Adrenal gland (tissue), 9 donors: ENCODE measurements at regions not wholly inside any gene's neighbourhood (a gene's known extent, or its start where the extent isn't known, plus 50 kb on each side); places are given as distances from the start of the nearest gene placed in this dataset.

ENCODE experiments used
- DNase-seq, 7 donors: peaks; one replicate each; pipeline ENCODE4 v3.0.0-alpha.2; 2019 to 2020
- H3K27ac ChIP-seq, 5 donors: fragments of 200-600 bp; sonication (generic) in 4 of 5; 1 replicate in 3 of 5; 2 replicates in 2 of 5; pipeline versions ENCODE4 v1.5.1 to v1.8.0; 2016 to 2020; ENCODE audit warnings: mild to moderate bottlenecking in 1 of 5
- H3K27me3 ChIP-seq: fragments of 200-600 bp; 2 replicates; pipeline ENCODE4 v1.8.0; 2021
- H3K36me3 ChIP-seq, 2 donors: fragments of 200-600 bp; replicated peaks in 1 of 2; 1 replicate in 1 of 2; 2 replicates in 1 of 2; pipeline versions ENCODE4 v1.5.1 to v1.8.0; 2018 to 2022
- H3K4me1 ChIP-seq, 2 donors: fragments of 200-600 bp; replicated peaks in 1 of 2; 1 replicate in 1 of 2; 2 replicates in 1 of 2; pipeline versions ENCODE4 v1.5.1 to v1.8.0; 2018 to 2021
- H3K4me3 ChIP-seq, 4 donors: fragments of 200-600 bp; sonication (generic) in 3 of 4; one replicate each; pipeline ENCODE4 v1.5.1; 2016 to 2018
- H3K9me3 ChIP-seq, 3 donors: fragments of 200-600 bp; sonication (generic) in 1 of 3; replicated peaks in 1 of 3; 1 replicate in 2 of 3; 2 replicates in 1 of 3; pipeline versions ENCODE4 v1.5.1 to v1.8.0; 2016 to 2021
- POLR2A ChIP-seq, 2 donors: fragments of 450-650 bp; IDR thresholded peaks; one replicate each; pipeline ENCODE4 v1.6.1; 2017; ENCODE audit warnings: antibody characterized with exemption in 2 of 2, mild to moderate bottlenecking in 2 of 2, moderate library complexity in 1 of 2
- WGBS, 4 donors: extraction: QIAGEN DNeasy Blood & Tissue Kit in 2 of 4; methylation state at CpG; one replicate each; pipeline versions ENCODE4 v1.1.5 to v1.1.7; 2013 to 2017; 5-methylcytosine and 5-hydroxymethylcytosine counted together
- intact Hi-C, 2 donors: fragments of 100-400 bp; cut with DNase I; formaldehyde crosslinking; loops; one replicate each; pipeline versions ENCODE4 v1.14.1 to v1.15.0; 2022 to 2023
- TF ChIP-seq, protein P1 (sequence below), 6 experiments: fragments of 450-650 bp in 4 of 6; fragments of 200-600 bp in 2 of 6; sonication (generic) in 1 of 6; IDR thresholded peaks; 1 replicate in 5 of 6; 2 replicates in 1 of 6; pipeline versions ENCODE4 v1.5.1 to v1.8.0; 2016 to 2021; ENCODE audit warnings: antibody characterized with exemption in 6 of 6, mild to moderate bottlenecking in 2 of 6, moderate library complexity in 1 of 6
- donor health status: healthy with polysubstance abuse.
- donor health status: Bipolar disorder and iron deficiency.
- donor health status: DM: yes; HTN: yes; CAD: no.
- donor health status: DM: no; HTN: no; CAD: no.
- donor health status: DM: no; HTN: no; CAD: no.

DNA sequence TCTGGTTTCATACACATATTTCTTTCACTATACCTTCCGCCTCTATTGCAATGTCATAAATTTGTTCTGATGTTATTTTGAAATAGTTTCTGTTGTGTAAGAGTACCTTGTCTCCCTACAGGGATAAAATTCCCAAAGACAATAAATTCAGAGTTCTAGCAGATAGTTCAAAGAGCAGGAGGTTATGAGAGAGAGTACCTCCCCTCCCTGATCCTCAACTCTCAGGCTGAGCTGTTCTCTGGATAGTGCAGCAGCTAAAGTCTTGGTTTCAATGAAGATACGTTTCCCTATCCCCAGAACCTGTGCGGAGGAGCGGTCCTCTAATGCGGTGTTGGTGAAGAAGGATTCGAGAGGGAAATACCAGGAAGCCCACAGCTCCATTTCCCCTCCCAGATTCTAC lies 190.2 kb upstream of the CPHXL start:
- DNase-seq: no peak
- Histone ChIP-seq H3K9me3 (no peaks in the 10 kb centered on the region), H3K36me3 (no peaks in the 10 kb centered on the region), H3K27ac (no peak overlapping the region), H3K4me1 (no peaks in the 10 kb centered on the region), H3K27me3 (no peaks in the 10 kb centered on the region), H3K4me3 (no peak overlapping the region)
- 80 to 87% (median 83%) methylated on average over 6 of the region's 6 CpGs for WGBS, 4 donors
- TF ChIP-seq, protein P1, sequence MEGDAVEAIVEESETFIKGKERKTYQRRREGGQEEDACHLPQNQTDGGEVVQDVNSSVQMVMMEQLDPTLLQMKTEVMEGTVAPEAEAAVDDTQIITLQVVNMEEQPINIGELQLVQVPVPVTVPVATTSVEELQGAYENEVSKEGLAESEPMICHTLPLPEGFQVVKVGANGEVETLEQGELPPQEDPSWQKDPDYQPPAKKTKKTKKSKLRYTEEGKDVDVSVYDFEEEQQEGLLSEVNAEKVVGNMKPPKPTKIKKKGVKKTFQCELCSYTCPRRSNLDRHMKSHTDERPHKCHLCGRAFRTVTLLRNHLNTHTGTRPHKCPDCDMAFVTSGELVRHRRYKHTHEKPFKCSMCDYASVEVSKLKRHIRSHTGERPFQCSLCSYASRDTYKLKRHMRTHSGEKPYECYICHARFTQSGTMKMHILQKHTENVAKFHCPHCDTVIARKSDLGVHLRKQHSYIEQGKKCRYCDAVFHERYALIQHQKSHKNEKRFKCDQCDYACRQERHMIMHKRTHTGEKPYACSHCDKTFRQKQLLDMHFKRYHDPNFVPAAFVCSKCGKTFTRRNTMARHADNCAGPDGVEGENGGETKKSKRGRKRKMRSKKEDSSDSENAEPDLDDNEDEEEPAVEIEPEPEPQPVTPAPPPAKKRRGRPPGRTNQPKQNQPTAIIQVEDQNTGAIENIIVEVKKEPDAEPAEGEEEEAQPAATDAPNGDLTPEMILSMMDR (IDR thresholded peaks at IDR 0.05): no peak
- no peak for TF ChIP-seq POLR2A (IDR thresholded peaks at IDR 0.05)
- intact Hi-C loops: no loop called here

DNA sequence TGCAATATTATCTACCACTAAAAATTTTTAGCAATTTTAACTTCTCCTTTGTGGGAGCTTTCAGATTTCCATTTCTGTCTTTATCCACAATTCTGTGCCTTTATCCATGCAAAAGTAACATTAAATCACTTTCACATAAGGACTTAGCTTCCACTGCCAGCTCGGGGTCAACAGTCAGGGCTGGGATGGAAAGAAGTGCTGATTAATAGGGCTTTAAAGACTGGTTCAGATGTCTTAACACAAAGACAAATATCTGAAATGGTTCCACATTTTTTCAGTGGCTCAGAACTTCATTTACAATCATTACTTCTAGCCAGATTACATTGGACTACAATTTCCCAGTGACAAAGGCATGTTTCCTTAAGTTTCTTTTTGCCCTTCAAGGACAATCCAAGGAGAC lies 191.8 kb upstream of the CPHXL start:
- WGBS, 4 donors: 27 to 50% (median 42%) methylated on average over 1 of the region's 1 CpG
- Histone ChIP-seq H3K4me1 (no peaks in the 10 kb centered on the region), H3K4me3 (no peak overlapping the region), H3K27me3 (no peaks in the 10 kb centered on the region), H3K36me3 (no peaks in the 10 kb centered on the region), H3K9me3 (no peaks in the 10 kb centered on the region), H3K27ac (no peak overlapping the region)
- no peak for TF ChIP-seq POLR2A (IDR thresholded peaks at IDR 0.05)
- TF ChIP-seq, protein P1 (IDR thresholded peaks at IDR 0.05): no peak
- no peak for DNase-seq
- intact Hi-C loops: no loop called here

DNA sequence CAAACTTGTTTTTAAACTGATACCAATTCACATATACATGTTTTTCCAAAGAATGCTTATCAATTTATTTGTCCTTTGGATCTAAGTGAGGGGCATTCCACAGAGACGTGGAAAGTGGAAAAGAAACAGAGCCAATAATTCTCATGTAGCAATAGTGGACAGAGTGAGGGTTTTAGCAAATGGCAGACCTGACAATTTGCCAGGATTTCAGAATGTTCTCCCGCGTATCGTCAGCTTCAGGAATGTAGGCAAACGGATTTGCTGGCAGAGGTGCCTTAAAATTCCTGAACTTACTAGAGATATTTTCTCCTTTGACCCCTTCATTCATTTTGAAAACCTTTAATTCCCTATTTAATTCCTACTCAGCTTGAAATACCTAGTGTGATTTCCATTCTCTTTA lies 193.4 kb upstream of the CPHXL start:
- no peaks in the 10 kb centered on the region for H3K27me3 ChIP-seq
- intact Hi-C loops: no loop called here
- no peaks in the 10 kb centered on the region for H3K36me3 ChIP-seq
- no peak for DNase-seq
- no peak overlapping the region for H3K4me3 ChIP-seq
- H3K27ac ChIP-seq: no peak overlapping the region
- 47 to 58% (median 54%) methylated on average over 5 of the region's 5 CpGs for WGBS, 4 donors
- H3K9me3 ChIP-seq: no peaks in the 10 kb centered on the region
- H3K4me1 ChIP-seq: no peaks in the 10 kb centered on the region
- no peak for TF ChIP-seq POLR2A (IDR thresholded peaks at IDR 0.05)
- TF ChIP-seq, protein P1 (IDR thresholded peaks at IDR 0.05): no peak

DNA sequence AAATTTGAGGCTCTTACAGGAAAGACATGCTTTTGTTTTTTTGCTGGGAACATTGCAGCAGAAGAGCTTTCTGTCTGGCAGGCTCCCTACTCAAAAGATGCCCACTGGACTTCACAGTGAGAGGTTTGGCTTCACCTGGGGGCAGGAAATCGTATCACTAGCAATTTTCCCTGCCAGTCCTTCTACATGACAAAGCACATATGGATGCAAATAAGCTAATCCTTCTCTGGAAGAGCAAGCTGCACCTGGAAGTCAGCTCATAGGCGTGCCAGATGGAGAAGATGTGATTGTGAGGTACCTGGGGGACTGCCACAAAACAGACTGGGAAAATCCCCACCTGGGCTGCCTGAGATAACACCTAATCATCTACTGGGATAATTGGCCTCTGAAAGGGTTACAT lies 195.0 kb upstream of the CPHXL start:
- DNase-seq: no peak
- H3K27me3 ChIP-seq: no peaks in the 10 kb centered on the region
- TF ChIP-seq, protein P1 (IDR thresholded peaks at IDR 0.05): no peak
- TF ChIP-seq POLR2A (IDR thresholded peaks at IDR 0.05): no peak
- H3K4me1 ChIP-seq: no peaks in the 10 kb centered on the region
- WGBS, 4 donors: 42 to 67% (median 61%) methylated on average over 2 of the region's 2 CpGs
- H3K36me3 ChIP-seq: no peaks in the 10 kb centered on the region
- intact Hi-C loops: no loop called here
- H3K4me3 ChIP-seq: no peak overlapping the region
- H3K27ac ChIP-seq: no peak overlapping the region
- H3K9me3 ChIP-seq: no peaks in the 10 kb centered on the region
